ENCODE measurements at regions not wholly inside any gene's neighbourhood (a gene's known extent, or its start where the extent isn't known, plus 50 kb on each side); places are given as distances from the start of the nearest gene placed in this dataset.
"Not testable (repeated sequence)": the region's sequence is repeated elsewhere in the genome, so short reads cannot be mapped to it uniquely, and the experiment has no call there.

DNA sequence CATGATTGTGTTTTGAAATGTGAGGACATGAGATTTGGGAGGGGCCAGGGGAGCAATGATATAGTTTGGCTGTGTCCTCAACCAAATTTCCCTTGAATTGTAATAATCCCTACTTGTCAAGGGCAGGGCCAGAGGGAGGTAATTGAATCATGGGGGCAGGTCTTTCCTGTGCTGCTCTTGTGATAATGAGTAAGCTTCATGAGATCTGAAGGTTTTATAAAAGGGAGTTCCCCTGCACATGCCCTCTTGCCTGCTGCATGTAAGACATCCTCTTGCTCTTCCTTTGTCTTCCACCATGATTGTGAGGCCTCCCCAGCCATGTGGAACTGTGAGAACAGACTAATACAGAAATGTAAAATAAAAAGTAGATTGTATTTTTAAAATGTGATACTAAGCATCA lies 1294.9 kb downstream of the ADGRL3 start:
- DNase-seq, result no peak

DNA sequence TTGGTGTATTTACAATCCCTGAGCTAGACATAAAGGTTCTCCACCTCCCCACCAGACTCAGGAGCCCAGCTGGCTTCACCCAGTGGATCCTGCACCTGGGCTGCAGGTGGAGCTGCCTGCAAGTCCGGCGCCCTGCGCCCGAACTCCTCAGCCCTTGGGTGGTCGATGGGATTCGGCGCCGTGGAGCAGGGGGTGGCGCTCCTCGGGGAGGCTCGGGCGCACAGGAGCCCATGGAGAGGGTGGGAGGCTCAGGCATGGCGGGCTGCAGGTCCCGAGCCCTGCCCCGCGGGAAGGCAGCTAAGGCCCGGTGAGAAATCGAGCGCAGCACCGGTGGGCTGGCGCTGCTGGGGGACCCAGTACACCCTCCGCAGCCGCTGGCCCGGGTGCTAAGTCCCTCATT lies 1291.6 kb downstream of the ADGRL3 start:
- DNase-seq, result not testable (repeated sequence)

DNA sequence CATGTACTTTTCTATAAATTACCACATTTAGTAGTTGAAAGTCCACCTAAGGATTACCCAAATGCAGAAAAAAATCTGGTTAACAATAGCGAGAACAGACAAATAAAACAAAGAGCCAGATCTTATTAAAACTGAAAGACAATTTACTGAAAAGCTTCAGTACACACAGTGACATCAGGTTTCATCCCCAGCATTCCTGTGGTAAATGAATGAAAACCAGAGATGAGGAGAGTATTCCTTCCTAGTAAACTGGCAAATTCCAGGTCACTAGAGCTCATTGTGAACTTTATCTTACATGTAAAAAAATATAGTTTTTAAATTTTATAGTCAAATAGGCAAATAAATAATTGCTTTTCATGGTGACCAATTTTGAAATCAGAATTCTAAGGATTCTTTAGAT lies 1290.5 kb downstream of the ADGRL3 start:
- DNase-seq, result no peak

DNA sequence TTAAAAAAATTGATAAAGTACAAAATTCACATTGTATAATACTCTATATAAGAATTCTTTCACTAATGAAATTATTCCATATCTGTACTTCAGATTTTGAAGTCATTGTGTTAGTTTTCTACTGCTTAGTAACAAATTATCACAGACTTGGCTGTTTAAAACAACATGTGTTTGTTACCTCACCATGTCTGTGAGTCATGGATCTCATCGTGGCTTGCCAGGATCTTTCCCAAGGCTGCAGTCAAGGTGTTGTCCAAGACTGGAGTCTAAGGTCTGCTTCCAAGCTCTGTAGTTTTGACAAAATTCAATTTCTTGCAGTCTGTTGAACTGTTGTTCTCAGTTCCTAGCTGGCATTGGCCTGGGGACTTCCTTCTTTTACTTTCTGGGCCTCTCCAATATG lies 1286.9 kb downstream of the ADGRL3 start:
- no peak for DNase-seq

DNA sequence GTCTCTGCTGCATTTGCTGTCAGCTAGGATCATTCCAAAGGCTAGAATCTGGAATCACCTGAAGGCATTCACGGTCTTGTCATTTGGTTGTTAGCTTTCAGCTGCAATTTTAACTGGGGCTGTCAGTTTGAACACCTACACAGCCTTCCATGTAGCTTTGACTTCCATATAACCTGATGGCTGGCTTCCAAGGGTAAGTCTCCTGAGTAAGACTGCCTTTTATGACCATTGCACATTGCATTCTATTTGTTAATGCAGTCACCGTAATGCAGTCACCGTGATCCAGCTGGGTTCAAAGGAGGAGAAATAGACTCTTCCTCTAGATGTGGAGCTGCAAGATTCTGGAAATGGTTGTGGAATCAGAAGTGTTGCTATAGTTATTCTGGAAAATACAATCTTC lies 1284.2 kb downstream of the ADGRL3 start:
- no peak for DNase-seq

DNA sequence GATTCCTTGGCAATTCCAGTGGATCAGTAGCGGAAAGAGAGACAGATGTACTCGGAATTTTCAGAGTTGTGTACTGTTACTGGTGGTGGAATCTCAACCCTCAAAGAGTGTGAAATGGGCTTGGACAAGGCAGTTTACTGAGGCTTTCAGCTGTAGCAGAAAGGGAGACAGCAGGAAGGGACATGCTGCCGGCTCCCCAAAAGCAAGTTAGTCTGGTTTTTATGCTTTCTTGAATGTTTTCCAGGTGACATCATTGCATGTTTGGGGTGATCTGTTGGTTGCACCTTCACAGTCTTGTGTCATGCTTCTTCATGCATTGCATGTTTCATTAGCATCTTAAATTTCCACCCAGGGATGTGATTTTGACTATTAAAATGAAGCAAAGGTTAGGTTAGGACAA lies 1282.2 kb downstream of the ADGRL3 start:
- no peak for DNase-seq

DNA sequence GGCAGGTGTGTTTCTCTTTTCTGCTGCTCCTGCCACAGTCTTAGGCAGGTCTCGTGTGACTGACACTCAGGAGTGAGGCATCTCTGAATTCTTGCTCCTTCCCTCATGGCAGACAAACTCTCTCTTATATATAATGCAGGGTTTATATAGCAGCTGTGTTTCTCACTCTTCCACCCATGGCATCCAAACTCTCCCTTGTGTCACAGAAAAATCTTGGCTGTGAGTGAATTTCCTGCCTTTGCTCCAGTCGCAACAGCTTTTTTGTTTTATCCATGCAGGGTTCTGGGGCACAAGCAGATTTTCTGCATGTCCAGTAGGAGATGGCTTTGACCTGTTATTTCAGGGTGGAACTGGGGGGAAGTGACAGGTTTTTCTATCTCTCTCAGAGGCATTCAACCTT lies 1275.5 kb downstream of the ADGRL3 start:
- DNase-seq, result no peak

DNA sequence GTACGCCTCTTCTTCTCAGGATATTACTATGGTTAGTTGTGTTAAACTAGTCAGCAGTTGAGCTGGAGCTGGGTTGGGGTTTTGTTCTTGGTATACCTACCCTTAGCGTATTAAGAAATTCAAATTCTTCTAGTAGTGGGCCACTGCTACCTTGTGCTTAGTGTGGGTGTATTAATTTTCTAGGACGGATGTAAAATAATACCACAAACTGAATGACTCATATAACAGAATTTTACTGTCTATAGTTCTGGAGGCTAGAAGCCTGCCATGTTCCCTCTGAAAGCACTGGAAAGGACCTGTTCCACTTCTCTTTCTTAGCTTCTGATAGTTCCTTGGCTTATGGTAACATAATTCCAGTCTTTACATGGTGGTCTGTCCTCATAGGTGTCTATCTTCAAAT lies 1274.7 kb downstream of the ADGRL3 start:
- DNase-seq, result no peak

DNA sequence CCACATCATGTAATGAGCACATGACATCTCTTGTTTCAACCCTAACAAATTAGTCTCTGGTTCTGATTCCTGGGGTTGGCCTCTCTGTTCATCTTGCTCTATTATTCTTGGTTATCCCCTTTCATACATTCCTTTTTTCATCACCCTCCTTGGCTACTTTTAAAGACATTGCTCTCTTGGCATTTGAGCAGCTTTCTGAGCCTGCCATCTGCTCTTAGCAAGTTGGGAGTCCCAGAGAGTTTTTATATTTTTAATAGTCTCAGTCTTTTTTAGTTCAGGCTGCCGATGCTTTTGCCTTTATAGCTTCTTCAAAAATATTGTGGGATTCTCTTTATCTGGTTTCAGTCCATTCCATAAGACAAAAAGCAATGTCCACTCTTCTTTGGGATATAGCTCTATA lies 1270.9 kb downstream of the ADGRL3 start:
- DNase-seq, result no peak

DNA sequence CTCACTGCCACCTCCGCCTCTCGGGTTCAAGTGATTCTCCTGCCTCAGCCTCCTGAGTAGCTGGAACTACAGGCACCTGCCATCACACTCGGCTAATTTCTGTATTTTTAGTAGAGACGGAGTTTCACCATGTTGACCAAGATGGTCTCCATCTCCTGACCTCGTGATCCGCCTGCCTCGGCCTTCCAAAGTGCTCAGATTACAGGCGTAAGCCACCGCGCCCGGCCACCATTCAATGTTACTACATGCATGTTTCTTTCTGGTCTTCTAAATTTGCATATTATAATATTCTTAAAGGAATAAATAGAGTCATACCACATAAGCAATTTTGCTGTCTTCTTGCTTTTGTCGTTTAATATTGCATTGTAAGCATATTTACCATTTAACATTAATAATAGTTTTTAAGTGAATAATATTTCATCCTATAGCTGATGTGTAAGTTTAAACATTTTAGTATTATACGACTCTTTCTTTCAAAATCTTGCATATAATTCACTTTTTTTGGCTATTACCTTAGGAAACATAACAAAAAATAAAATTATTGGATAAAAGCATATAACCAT lies 1270.4 kb downstream of the ADGRL3 start:
- no peak for DNase-seq

DNA sequence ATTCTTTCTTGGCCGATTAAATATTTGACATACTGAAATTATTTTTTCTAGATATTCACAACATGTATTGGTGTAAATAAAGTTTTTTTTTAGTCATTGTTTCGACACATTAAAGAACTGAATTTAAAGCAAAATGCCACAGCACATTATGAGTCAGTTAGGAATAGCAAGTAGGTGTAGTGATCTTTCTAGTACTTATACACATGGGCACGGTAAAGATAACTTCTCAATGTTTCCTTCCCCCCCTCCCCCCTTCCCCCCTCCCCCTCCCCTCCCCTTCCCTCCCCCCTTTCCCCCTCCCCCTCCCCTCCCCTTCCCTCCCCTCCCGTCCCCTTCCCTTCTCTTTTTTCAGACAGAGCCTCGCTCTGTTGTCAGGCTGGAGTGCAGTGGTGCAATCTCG lies 1269.9 kb downstream of the ADGRL3 start:
- DNase-seq, result no peak

DNA sequence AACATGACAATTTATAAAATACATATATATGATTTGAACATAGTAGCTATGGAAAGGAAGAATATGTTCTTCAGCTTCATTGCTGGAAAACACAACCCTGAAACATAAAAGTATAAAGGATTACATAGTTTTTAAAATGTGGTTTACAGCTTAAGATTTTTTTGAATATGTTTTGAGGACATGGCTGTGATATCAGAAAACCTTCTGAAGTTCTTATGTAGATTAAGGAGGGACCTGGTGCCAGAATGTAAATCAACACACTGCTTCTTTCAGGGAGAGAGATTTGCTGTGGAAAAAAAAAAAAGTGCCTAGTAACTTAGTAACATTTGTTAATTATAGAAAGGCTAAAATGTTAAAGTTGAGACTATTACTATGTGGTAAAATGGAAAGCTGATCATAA lies 1261.8 kb downstream of the ADGRL3 start:
- DNase-seq, result no peak

DNA sequence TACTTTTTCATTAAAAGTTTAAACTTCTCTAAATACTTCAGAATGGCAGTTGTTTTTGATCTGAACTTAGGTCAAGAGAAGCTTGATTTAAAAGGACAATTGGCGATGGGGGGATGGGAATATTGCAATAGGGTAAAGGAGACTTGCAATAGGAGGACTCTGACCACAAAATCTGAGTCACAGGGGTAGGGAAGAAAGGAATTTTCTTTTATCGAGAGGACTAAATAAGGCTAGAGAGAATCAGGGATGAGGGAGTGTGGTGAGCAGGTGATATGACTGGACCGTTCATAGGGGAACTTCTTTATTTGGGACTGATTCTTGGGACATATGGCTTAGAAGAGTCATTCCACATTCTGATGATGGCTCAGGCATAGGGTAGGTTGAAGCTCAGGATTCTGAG lies 1260.2 kb downstream of the ADGRL3 start:
- DNase-seq, result no peak

DNA sequence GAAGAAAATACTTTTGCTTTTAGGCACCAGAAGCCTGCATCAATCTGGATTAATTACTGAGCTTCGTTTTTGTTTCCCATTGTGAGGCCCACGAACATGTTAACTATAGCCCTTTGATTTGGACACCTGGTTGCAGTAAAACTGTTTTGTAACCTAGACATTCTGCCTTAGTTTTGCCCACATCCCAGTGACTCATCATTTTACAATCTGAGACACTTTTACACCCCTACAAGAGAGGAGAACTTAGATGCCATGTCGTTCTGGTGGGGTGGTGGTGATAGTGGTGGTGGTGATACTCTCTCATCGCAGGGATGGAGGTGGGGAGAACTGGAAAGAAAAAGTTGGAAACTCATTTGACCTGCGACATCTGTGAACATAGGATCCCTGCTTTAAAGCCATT lies 1257.2 kb downstream of the ADGRL3 start:
- DNase-seq, result no peak

DNA sequence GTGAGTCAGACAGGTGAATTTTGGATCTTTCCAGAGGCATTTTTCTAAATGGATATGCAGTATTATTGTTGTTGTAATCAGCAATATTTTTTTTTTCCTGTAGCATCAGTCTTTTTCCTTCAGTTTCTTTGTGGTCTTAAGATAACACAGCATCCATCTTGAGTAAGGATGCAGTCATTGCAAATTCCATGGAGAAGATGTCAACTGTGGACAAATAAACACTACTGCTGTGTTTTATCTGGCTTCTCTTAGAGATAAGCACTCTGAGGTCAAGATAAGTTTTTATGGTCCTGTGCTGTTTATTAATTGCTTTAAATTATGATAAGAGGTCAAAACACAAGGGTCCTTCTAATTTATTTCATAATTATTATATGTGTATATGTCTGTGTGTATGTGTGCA lies 1255.7 kb downstream of the ADGRL3 start:
- DNase-seq, result no peak

DNA sequence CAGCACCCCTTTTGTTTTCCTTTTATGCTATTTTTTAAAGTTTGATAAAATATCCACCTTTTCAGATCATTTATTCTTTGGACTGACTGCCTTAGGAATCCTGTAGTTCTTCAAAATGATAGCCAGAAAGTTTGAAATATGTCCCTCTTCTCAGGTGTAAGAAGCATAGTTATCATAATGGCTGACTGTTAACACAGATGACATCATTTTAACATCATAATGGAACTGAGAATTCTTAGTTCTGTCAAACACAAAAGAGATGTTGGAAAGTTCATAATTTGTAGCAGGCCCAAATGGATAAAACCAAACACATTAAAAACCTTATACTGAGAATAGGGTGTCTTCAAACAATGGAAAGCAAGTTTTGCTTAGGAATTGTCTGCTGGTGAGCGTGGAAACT lies 1254.4 kb downstream of the ADGRL3 start:
- no peak for DNase-seq

DNA sequence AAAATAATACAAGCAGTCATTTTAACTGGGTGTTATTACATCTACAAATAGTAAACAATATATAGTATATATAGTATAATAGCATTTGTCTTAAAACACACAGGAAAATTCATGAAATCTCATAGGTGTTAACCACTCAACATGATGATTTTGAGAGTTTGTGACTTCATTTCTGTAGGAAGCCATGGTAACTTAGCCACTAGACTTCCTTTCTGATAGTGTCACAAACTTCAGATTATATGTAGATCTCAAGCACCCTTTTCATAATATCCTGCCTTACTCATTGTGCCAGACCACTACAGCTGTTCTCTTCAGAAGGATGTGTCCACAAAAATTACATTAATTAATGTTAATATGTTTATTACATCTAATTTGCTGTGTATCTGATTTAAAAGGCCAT lies 1250.6 kb downstream of the ADGRL3 start:
- no peak for DNase-seq

DNA sequence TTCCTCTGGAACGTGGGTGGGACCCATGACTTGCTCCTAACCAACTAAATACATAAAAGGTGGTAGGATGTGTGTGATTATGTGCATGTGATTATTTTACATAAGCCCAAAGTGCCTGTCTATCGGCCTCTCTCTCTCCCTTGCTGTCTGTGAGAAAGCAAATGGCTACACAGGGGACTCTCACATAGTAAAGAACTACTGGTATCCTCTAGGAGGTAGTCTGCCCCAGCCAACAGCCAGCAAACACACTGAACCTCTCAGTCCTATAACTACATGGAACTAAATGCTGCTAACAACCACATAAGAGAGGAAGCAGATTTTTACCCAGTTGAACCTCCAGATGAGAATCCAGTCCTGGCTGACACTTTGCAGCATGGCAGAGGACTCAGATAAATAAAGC lies 1249.4 kb downstream of the ADGRL3 start:
- DNase-seq, result peak; percentile 14

DNA sequence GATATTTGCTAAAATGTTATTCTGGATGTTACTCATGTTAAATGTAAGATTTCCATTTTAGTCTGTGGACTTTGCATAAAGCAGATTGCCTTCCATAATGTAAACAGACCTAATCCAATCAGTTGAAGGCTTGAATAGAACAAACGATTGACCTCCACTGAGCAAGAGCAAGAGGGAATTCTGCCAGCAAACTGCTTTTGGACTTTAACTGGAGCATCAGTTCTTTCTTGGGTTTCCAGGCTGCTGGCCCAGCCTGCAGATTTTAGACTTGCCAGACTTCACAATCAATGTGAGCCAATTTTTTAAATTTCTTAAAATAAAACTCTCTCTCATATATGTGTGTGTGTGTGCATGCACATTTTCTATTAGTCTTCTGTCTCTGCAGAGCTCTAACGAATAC lies 1248.8 kb downstream of the ADGRL3 start:
- DNase-seq, result peak; percentile 36

DNA sequence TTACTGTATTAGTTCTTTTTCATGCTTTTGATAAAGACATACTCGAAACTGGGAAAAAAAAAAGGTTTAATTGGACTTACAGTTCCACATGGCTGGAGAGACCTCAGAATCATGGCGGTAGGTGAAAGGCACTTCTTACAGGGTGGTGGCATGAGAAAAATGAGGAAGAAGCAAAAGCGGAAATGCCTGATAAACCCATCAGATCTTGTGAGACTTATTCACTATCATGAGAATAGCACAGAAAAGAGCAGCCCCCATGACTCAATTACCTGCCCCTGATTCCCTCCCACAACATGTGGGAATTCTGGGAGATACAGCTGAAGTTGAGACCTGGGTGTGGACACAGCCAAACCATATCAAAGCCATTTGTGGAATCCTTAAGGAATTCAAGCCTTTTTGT lies 1238.9 kb downstream of the ADGRL3 start:
- no peak for DNase-seq

DNA sequence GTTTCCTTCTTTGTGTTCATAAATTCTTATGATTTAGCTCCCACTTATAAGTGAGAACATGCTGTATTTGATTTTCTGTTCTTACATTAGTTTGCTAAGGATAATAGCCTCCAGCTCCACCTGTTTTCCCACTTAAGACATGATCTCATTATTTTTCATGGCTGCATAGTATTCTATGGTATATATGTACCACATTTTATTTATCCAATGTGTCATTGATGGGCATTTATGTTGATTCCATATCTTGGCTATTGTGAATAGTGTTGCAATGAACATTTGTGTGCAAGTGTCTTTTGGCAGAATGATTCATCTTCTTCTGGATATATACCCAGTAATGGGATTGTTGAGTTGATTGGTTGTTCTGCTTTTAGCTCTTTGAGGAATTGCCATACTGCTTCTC lies 1234.8 kb downstream of the ADGRL3 start:
- DNase-seq, result no peak

DNA sequence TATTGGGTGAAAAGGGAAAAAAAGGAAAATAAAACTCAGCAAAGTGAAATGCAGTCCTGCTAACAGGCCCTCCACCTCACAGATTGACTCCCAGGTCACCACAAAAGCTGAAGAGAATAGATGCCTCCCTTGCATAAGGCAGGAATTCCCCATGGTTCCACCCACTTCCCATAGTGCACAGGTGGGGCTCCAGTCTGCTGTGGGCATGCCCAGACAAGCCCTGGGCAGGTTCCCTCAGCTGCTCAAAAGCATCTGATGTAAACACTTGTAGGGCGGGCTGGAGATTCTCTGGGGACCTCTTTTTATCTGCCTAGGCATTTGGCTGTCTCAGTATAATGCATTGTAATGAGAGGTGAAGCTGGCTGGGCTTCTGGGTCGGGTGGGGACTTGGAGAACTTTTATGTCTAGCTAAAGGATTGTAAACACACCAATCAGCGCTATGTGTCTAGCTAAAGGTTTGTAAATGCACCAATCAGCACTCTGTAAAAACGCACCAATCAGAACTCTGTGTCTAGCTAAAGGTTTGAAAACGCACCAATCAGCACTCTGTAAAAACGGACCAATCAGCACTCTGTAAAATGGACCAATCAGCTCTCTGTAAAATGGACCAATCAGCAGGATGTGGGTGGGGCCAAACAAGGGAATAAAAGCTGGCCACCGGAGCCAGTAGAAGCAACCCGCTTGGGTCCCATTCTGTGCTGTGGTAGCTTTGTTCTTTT lies 1231.5 kb downstream of the ADGRL3 start:
- DNase-seq, result not testable (repeated sequence)

DNA sequence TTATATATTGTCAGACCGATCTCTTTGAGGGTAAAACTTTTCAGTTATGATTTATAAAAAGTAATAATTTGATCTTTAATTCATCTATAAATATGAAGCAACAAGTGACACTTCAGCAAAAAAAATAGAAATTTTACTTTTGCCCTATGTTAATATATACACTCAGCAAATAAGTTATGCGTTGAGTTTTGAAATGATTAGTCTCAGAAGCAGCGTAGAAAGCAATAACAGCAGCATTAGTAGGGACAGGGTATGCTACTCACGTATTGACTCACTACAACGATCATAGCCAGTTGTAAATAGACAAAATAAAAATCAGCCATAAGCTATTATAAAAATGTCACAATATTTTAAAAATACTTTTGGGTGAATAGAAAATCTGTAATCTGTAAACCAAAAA lies 1229.2 kb downstream of the ADGRL3 start:
- no peak for DNase-seq

DNA sequence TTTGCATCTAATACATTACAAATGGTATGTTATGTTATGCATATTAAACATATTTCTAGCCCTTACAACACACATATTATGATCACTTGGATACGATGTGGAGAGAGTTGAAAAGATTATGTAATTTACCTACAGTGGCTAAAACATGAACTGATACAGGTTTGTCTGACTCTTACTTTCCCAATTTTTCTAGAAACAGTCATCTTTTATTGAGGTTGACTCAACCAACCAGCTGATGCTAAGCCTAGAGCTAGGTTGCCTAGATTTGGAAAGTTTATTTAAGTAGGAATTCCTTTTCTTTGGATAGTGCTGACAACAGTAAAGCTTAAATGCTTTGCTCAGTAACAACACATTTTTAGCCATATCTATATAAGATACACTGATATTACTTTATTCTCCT lies 1215.1 kb downstream of the ADGRL3 start:
- DNase-seq, result no peak

DNA sequence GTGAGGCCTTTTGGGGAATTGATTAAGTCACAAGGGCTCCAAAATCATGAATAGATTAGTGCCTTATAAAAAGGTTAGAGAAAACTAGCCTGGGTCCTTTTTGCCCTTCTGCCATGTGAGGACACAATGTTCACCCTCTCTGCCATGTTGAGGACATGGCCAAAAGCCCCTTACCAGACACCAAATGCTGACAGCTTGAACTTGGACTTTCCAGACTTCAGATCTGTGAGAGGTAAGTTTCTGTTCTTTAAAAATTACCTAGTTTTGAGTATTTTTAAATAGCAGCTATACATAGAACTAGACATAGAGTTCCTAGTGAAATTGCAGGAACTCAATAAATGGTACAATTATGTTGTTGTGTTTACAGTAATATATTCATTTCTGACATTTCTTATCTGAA lies 1214.4 kb downstream of the ADGRL3 start:
- no peak for DNase-seq
